Liver (tissue), 3 donors: ENCODE measurements at regions not wholly inside any gene's neighbourhood (a gene's known extent, or its start where the extent isn't known, plus 50 kb on each side); places are given as distances from the start of the nearest gene placed in this dataset.

Experiments used
- EGR1 ChIP-seq, 2 donors: IDR thresholded peaks; 2 replicates each; pipeline ENCODE4 v1.6.1; 2016 to 2018; ENCODE audit warnings: antibody characterized with exemption in 2 of 2, low read depth in 2 of 2
- HNF4G ChIP-seq: IDR thresholded peaks from 2 replicates; pipeline ENCODE4 v1.6.1; 2016; ENCODE audit warnings: antibody characterized with exemption
- RAD21 ChIP-seq, 2 donors: IDR thresholded peaks; 2 replicates each; pipeline ENCODE4 v1.6.1; 2016; ENCODE audit warnings: antibody characterized with exemption in 2 of 2, mild to moderate bottlenecking in 2 of 2
- TF ChIP-seq, protein P1 (sequence below): IDR thresholded peaks from 2 replicates; pipeline ENCODE4 v1.6.1; 2016; ENCODE audit warnings: antibody characterized with exemption, mild to moderate bottlenecking
- TF ChIP-seq, protein P2 (sequence below): IDR thresholded peaks from 2 replicates; pipeline ENCODE4 v1.6.1; 2016; ENCODE audit warnings: antibody characterized with exemption
- TF ChIP-seq, protein P3 (sequence below): fragments of 150-350 bp; IDR thresholded peaks from 2 replicates; pipeline ENCODE4 v1.5.1; 2017; ENCODE audit warnings: improper control_type of control experiment, low read depth, low read length; ENCODE audit not compliant: missing input control
- donor health status: healthy.
- donor health status: healthy.

DNA sequence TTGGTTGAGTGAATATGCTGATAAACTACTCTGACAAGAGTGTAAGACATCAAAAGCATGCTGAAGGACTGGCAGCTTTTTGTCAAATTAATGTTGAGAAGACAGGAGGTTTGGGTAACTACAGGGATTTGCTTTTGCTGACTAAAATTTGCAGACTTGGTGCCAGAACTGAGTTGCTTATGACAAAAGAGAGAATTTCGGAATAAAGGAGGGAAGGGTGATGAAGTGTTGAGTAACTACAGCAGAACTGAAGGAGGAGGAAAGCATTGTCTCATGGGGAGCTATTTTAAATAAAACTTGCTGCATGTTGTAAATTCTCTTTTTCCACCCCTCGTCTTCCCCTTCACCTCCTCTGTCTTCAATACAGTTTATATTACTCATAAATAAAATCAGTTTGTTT lies 296.1 kb downstream of the YTHDC2 start:
- TF ChIP-seq, protein P1, sequence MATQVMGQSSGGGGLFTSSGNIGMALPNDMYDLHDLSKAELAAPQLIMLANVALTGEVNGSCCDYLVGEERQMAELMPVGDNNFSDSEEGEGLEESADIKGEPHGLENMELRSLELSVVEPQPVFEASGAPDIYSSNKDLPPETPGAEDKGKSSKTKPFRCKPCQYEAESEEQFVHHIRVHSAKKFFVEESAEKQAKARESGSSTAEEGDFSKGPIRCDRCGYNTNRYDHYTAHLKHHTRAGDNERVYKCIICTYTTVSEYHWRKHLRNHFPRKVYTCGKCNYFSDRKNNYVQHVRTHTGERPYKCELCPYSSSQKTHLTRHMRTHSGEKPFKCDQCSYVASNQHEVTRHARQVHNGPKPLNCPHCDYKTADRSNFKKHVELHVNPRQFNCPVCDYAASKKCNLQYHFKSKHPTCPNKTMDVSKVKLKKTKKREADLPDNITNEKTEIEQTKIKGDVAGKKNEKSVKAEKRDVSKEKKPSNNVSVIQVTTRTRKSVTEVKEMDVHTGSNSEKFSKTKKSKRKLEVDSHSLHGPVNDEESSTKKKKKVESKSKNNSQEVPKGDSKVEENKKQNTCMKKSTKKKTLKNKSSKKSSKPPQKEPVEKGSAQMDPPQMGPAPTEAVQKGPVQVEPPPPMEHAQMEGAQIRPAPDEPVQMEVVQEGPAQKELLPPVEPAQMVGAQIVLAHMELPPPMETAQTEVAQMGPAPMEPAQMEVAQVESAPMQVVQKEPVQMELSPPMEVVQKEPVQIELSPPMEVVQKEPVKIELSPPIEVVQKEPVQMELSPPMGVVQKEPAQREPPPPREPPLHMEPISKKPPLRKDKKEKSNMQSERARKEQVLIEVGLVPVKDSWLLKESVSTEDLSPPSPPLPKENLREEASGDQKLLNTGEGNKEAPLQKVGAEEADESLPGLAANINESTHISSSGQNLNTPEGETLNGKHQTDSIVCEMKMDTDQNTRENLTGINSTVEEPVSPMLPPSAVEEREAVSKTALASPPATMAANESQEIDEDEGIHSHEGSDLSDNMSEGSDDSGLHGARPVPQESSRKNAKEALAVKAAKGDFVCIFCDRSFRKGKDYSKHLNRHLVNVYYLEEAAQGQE, result no peak
- TF ChIP-seq, protein P2, sequence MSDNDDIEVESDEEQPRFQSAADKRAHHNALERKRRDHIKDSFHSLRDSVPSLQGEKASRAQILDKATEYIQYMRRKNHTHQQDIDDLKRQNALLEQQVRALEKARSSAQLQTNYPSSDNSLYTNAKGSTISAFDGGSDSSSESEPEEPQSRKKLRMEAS, result no peak
- TF ChIP-seq, protein P3, sequence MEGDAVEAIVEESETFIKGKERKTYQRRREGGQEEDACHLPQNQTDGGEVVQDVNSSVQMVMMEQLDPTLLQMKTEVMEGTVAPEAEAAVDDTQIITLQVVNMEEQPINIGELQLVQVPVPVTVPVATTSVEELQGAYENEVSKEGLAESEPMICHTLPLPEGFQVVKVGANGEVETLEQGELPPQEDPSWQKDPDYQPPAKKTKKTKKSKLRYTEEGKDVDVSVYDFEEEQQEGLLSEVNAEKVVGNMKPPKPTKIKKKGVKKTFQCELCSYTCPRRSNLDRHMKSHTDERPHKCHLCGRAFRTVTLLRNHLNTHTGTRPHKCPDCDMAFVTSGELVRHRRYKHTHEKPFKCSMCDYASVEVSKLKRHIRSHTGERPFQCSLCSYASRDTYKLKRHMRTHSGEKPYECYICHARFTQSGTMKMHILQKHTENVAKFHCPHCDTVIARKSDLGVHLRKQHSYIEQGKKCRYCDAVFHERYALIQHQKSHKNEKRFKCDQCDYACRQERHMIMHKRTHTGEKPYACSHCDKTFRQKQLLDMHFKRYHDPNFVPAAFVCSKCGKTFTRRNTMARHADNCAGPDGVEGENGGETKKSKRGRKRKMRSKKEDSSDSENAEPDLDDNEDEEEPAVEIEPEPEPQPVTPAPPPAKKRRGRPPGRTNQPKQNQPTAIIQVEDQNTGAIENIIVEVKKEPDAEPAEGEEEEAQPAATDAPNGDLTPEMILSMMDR, result no peak
- no peak for TF ChIP-seq HNF4G
- no peak for TF ChIP-seq RAD21 (IDR thresholded peaks at IDR 0.05)
- TF ChIP-seq EGR1 (IDR thresholded peaks at IDR 0.05; ENCODE audit: low read depth in 2 of 2), result no peak
